GM12892 (cell line): ENCODE measurements at regions not wholly inside any gene's neighbourhood (a gene's known extent, or its start where the extent isn't known, plus 50 kb on each side); places are given as distances from the start of the nearest gene placed in this dataset.

Experiments
- DNase-seq: peaks from one replicate; pipeline ENCODE4 v3.0.0; 2011; ENCODE audit not compliant: insufficient read length
- FAIRE-seq: peaks from 2 replicates; lab custom pipeline; 2011; peaks lifted over from hg19 to GRCh38; lab: Jason Lieb, UNC
- POLR2A ChIP-seq: IDR thresholded peaks from 2 replicates; pipeline ENCODE4 v1.6.1; 2011; ENCODE audit warnings: low read depth, low read length, control low read depth
- POLR2AphosphoS5 ChIP-seq: IDR thresholded peaks from 2 replicates; pipeline ENCODE4 v1.6.1; 2011; ENCODE audit warnings: low read depth, low read length, control low read depth
- TAF1 ChIP-seq: IDR thresholded peaks from 2 replicates; pipeline ENCODE4 v1.6.1; 2011; ENCODE audit warnings: low read depth, mild to moderate bottlenecking, control low read depth, low read length, borderline replicate concordance

DNA sequence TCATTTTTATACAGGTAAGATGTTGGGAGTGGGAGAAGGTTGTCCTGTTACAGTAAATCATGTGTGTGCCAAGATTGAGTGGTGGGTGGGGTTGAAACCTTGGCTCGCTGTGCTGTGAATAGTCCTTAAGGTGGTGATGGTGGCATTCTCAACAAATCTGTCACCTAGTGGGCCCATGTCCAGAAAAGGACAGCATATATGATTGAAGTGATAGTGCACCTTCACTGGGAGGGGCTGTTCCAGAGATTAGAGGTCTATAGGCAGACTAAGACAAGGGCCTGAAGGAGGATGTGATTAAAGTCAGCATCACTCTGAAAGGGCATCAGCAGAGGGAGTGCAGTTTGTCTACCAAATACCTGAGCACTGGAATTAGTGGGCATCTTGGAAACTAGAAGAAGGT lies 374.2 kb upstream of the C2CD4B start:
- TF ChIP-seq POLR2AphosphoS5 (no peak), TAF1 (no peak), POLR2A (no peak)
- DNase-seq (no peak), FAIRE-seq (no peak)

- no peak for FAIRE-seq
- DNase-seq, result no peak
- TF ChIP-seq POLR2AphosphoS5 (no peak), POLR2A (no peak), TAF1 (no peak)
Observed at GRCh38 chr15:62541250-62541649, 376.2 kb upstream of the C2CD4B start.

DNA sequence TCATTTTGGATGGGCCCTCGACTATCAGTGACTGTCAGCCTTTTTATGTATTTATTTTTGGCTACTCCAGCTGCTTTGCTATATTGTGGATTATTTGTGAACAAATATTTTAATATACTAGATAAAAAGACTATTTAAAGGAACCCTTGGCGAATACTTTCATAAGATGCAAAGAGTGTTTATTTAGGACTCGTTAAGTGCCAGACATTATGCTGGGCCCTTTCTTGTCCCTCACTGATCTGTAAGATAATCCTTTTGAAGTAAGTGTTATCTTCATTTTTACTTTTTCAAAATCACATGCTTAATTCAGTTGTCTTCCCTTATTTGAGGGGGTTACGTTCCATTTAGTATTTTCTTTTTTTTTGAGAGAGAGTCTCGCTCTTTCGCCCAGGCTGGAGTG lies 376.8 kb upstream of the C2CD4B start:
- FAIRE-seq (no peak), DNase-seq (no peak)
- TF ChIP-seq POLR2AphosphoS5 (no peak), TAF1 (no peak), POLR2A (no peak)

DNA sequence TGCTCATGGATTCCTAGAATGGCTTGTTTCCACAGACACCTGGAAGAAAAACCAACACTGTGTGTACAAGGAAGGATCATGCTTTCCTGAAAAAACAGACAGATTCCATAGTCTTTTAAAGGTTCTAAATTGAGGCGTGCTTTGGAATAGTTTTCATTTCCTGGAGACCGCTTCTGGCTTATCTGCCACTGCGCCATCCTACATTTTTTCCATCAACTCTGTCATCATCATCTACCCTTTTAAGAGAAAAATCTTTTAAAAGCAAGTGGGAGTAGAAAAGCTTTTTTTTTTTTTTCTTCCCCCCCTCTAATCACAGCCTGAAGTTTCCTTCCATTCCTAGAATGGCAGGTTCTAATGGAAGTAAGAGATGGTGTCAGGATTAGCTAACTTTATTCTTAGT lies 379.4 kb upstream of the C2CD4B start:
- DNase-seq, result no peak
- no peak for TF ChIP-seq TAF1
- no peak for TF ChIP-seq POLR2AphosphoS5
- TF ChIP-seq POLR2A, result no peak
- no peak for FAIRE-seq

- no peak for FAIRE-seq
- no peak for DNase-seq
- no peak for TF ChIP-seq POLR2A
- no peak for TF ChIP-seq POLR2AphosphoS5
- no peak for TF ChIP-seq TAF1
Observed at GRCh38 chr15:62545467-62546227, 380.6 kb upstream of the C2CD4B start.

DNA sequence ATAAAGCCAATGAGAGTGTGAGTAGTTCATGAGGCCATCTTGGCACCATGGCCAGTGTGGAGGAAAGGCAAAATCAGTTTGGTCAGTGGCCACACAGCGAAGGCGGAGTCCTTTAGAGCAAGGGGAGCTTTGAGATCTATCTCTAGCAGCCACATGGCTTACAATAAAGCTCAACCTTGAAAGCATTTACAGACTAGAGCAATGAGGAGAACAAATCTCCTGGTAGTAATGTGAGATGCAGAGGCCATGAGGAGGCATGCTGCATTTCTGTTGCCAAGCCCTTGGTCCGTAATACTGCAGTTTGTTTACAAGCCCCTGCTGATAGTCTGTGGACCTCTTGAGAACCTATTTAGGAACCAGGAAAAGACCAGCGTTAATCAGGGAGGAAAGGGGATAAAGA lies 381.5 kb upstream of the C2CD4B start:
- no peak for TF ChIP-seq TAF1
- no peak for FAIRE-seq
- no peak for DNase-seq

- TF ChIP-seq POLR2AphosphoS5, result no peak
- no peak for TF ChIP-seq TAF1
- no peak for FAIRE-seq
- DNase-seq, result no peak
Observed at GRCh38 chr15:62547584-62547983, 382.5 kb upstream of the C2CD4B start.

GRCh38 chr15:62549345-62549970 lies 384.4 kb upstream of the C2CD4B start:
- FAIRE-seq (peak; percentile 30), DNase-seq (no peak)

DNA sequence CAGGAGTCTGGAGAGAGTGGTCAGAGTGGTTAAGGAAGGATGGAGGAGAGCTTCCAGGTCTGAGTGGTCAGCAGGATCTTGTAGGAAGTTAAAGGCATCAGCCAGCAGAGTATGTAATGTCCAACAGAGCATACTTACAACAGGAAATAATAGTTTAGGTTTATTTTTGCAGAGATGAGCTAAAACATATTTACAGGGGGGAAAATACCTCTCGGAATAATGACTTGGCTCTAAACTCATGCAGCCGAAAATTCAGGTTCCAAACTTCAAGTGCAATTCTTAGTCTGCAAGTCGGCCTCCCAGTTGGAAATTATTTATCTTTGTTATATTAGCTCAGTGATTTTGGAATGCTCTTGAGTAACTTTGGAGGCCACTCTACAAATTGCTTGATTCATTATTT lies 385.0 kb upstream of the C2CD4B start:
- DNase-seq, result no peak
- no peak for FAIRE-seq

More at GRCh38 chr15:62549345-62549970, 384.4 kb upstream of the C2CD4B start:
- TF ChIP-seq POLR2A, result no peak
- no peak for TF ChIP-seq TAF1
- no peak for TF ChIP-seq POLR2AphosphoS5

DNA sequence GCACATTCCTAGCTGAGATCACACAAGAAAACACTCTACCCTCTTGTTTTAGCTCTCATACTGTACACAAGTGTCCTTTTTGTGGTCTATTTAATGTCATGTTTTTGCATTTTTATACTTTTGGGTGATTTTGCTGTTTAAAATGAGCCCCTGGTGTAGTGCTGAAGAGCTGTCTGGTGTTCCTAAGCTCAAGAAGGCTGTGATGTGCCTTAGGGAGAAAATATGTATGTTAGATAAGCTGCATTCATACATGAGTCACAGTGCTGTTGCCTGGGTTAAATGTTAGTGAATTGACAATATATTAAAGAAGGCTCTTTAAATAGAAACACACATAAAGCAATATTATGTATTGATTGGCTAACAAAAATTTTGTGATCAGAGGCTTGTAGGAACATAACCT lies 387.4 kb upstream of the C2CD4B start:
- FAIRE-seq (no peak), DNase-seq (no peak)
- no peak for TF ChIP-seq POLR2AphosphoS5
- no peak for TF ChIP-seq POLR2A
- no peak for TF ChIP-seq TAF1

More for the DNA sequence above, 385.0 kb upstream of the C2CD4B start:
- no peak for TF ChIP-seq TAF1
- no peak for TF ChIP-seq POLR2AphosphoS5
- no peak for TF ChIP-seq POLR2A

GRCh38 chr15:62553911-62554563 lies 389.0 kb upstream of the C2CD4B start:
- DNase-seq (no peak), FAIRE-seq (no peak)
- TF ChIP-seq TAF1 (no peak), POLR2AphosphoS5 (no peak), POLR2A (no peak)
